Liver (tissue), 8 donors: ENCODE measurements at regions not wholly inside any gene's neighbourhood (a gene's known extent, or its start where the extent isn't known, plus 50 kb on each side); places are given as distances from the start of the nearest gene placed in this dataset.

Experiments
- DNase-seq: peaks from one replicate; pipeline ENCODE4 v3.0.0-alpha.2; 2017; ENCODE audit warnings: low spot score
- H3K27ac ChIP-seq, 2 donors: one replicate each; pipeline ENCODE4 v1.7.0; 2013; ENCODE audit warnings: inconsistent platforms in 2 of 2, low read length in 2 of 2, control low read depth in 1 of 2, low read depth in 1 of 2, mild to moderate bottlenecking in 1 of 2
- H3K27me3 ChIP-seq, 4 donors: one replicate each; pipeline versions ENCODE4 v1.6.1 to v1.7.0; 2013; ENCODE audit warnings: low read length in 3 of 4, inconsistent platforms in 1 of 4, mild to moderate bottlenecking in 1 of 4, moderate library complexity in 1 of 4; ENCODE audit not compliant: control insufficient read depth in 4 of 4, insufficient read depth in 4 of 4
- H3K36me3 ChIP-seq, 4 donors: one replicate each; pipeline versions ENCODE4 v1.6.1 to v1.7.0; 2013; ENCODE audit warnings: low read length in 3 of 4, mild to moderate bottlenecking in 3 of 4, low read depth in 1 of 4, moderate library complexity in 1 of 4; ENCODE audit not compliant: control insufficient read depth in 4 of 4, insufficient read depth in 3 of 4
- H3K4me1 ChIP-seq, 4 donors: one replicate each; pipeline versions ENCODE4 v1.6.1 to v1.7.0; 2013; ENCODE audit warnings: low read length in 3 of 4, mild to moderate bottlenecking in 3 of 4, moderate library complexity in 1 of 4; ENCODE audit not compliant: control insufficient read depth in 4 of 4, insufficient read depth in 4 of 4
- H3K4me3 ChIP-seq, 3 donors: one replicate each; pipeline versions ENCODE4 v1.6.1 to v1.7.0; 2013; ENCODE audit warnings: low read length in 3 of 3, control low read depth in 1 of 3, low read depth in 1 of 3, mild to moderate bottlenecking in 1 of 3
- H3K9ac ChIP-seq, 2 donors: one replicate each; pipeline ENCODE4 v1.7.0; 2013; ENCODE audit warnings: low read length in 2 of 2, mild to moderate bottlenecking in 2 of 2, moderate library complexity in 2 of 2, control low read depth in 1 of 2, low read depth in 1 of 2
- H3K9me3 ChIP-seq, 4 donors: one replicate each; pipeline versions ENCODE4 v1.6.1 to v1.7.0; 2013; ENCODE audit warnings: low read length in 3 of 4; ENCODE audit not compliant: control insufficient read depth in 4 of 4
- EGR1 ChIP-seq, 2 donors: IDR thresholded peaks; 2 replicates each; pipeline ENCODE4 v1.6.1; 2016 to 2018; ENCODE audit warnings: antibody characterized with exemption in 2 of 2, low read depth in 2 of 2
- FOXA1 ChIP-seq: IDR thresholded peaks from 2 replicates; pipeline ENCODE4 v1.6.1; 2016; ENCODE audit warnings: antibody characterized with exemption
- FOXA2 ChIP-seq: IDR thresholded peaks from 2 replicates; pipeline ENCODE4 v1.6.1; 2016; ENCODE audit warnings: antibody characterized with exemption
- GABPA ChIP-seq, 2 donors: IDR thresholded peaks in 1 of 2; conservative IDR thresholded peaks in 1 of 2; 2 replicates each; pipeline ENCODE4 v1.6.1; 2016; ENCODE audit warnings: antibody characterized with exemption in 2 of 2, mild to moderate bottlenecking in 1 of 2, moderate library complexity in 1 of 2
- HNF4A ChIP-seq, 2 donors: conservative IDR thresholded peaks; 2 replicates each; pipeline ENCODE4 v1.6.1; 2016; ENCODE audit warnings: antibody characterized with exemption in 2 of 2, mild to moderate bottlenecking in 2 of 2
- HNF4G ChIP-seq: IDR thresholded peaks from 2 replicates; pipeline ENCODE4 v1.6.1; 2016; ENCODE audit warnings: antibody characterized with exemption
- JUND ChIP-seq, 2 donors: IDR thresholded peaks; 2 replicates each; pipeline ENCODE4 v1.6.1; 2016; ENCODE audit warnings: antibody characterized with exemption in 2 of 2
- MAX ChIP-seq: IDR thresholded peaks from 2 replicates; pipeline ENCODE4 v1.6.1; 2016; ENCODE audit warnings: antibody characterized with exemption
- NR2F2 ChIP-seq: IDR thresholded peaks from 2 replicates; pipeline ENCODE4 v1.6.1; 2016; ENCODE audit warnings: antibody characterized with exemption
- RAD21 ChIP-seq, 2 donors: IDR thresholded peaks; 2 replicates each; pipeline ENCODE4 v1.6.1; 2016; ENCODE audit warnings: antibody characterized with exemption in 2 of 2, mild to moderate bottlenecking in 2 of 2
- REST ChIP-seq: IDR thresholded peaks from 2 replicates; pipeline ENCODE4 v1.6.1; 2016; ENCODE audit warnings: antibody characterized with exemption, mild to moderate bottlenecking
- RXRA ChIP-seq, 2 donors: IDR thresholded peaks; 2 replicates each; pipeline ENCODE4 v1.6.1; 2017 to 2018; ENCODE audit warnings: antibody characterized with exemption in 2 of 2, mild to moderate bottlenecking in 1 of 2
- SP1 ChIP-seq: IDR thresholded peaks from 2 replicates; pipeline ENCODE4 v1.6.1; 2018; ENCODE audit warnings: antibody characterized with exemption, mild to moderate bottlenecking
- TAF1 ChIP-seq: conservative IDR thresholded peaks from 2 replicates; pipeline ENCODE4 v1.6.1; 2016; ENCODE audit warnings: antibody characterized with exemption, mild to moderate bottlenecking
- YY1 ChIP-seq: IDR thresholded peaks from 2 replicates; pipeline ENCODE4 v1.6.1; 2016; ENCODE audit warnings: antibody characterized with exemption, mild to moderate bottlenecking
- WGBS: extraction: QIAGEN DNeasy Blood & Tissue Kit; methylation state at CpG from one replicate; pipeline ENCODE4 v1.1.7; 2013; 5-methylcytosine and 5-hydroxymethylcytosine counted together
- TF ChIP-seq, protein P1 (sequence below): IDR thresholded peaks from 2 replicates; pipeline ENCODE4 v1.6.1; 2016; ENCODE audit warnings: antibody characterized with exemption
- TF ChIP-seq, protein P2 (sequence below): fragments of 150-350 bp; IDR thresholded peaks from 2 replicates; pipeline ENCODE4 v1.5.1; 2017; ENCODE audit warnings: improper control_type of control experiment, low read depth, low read length; ENCODE audit not compliant: missing input control
- donor health status: healthy.
- donor health status: healthy.
- donor health status: healthy.
- donor health status: healthy.
- donor health status: healthy.

DNA sequence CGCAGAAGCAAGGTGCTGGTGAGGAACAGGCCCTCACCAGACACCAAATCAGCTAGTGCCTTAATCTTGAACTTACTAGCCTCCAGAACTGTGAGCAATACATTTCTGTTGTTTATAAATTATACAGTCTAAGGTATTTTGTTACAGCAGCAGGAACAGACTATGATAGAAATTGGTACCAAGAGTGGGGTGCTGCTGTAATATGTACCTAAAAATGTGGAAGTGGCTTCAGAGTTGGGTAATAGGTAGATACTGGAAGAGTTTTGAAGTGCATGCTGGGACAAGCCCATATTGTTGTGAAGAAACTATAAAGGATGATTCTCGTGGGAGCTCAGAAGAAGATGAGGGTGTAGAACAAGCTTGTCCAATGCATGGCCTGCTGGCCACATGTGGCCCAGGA lies 866.8 kb downstream of the C6orf118 start (continued):
- TF ChIP-seq, protein P1, sequence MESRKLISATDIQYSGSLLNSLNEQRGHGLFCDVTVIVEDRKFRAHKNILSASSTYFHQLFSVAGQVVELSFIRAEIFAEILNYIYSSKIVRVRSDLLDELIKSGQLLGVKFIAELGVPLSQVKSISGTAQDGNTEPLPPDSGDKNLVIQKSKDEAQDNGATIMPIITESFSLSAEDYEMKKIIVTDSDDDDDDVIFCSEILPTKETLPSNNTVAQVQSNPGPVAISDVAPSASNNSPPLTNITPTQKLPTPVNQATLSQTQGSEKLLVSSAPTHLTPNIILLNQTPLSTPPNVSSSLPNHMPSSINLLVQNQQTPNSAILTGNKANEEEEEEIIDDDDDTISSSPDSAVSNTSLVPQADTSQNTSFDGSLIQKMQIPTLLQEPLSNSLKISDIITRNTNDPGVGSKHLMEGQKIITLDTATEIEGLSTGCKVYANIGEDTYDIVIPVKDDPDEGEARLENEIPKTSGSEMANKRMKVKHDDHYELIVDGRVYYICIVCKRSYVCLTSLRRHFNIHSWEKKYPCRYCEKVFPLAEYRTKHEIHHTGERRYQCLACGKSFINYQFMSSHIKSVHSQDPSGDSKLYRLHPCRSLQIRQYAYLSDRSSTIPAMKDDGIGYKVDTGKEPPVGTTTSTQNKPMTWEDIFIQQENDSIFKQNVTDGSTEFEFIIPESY = no peak

DNA sequence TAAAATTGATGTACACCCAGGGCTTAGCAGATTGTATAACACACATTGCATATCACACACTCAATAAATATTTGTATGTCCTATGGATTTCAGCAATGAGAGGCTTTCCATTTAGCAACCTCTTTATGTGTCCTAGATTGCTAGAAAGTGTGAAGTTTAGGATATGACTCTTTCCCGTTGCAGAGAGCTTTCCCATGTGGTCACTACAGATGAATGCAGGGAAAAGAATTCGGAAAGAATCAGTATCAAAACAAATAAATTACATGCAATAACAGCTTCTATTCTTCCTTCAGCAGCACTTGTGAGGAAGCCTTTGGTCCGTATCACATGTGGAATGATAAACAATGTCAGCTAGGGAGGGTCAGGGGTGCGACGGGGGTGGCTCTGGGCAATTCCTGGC lies 870.1 kb downstream of the C6orf118 start:
- Histone ChIP-seq H3K4me3 (no peak overlapping the region), H3K9me3 (peaks cover 0 to 8% (median under 1%) of the 10 kb centered on the region in 4 donors), H3K27ac (no peak overlapping the region), H3K27me3 (peaks cover 0 to 4% (median 2%) of the 10 kb centered on the region in 4 donors), H3K4me1 (no peaks in the 10 kb centered on the region), H3K36me3 (no peaks in the 10 kb centered on the region), H3K9ac (no peak overlapping the region)
- WGBS = 63% methylated on average over 5 of the region's 5 CpGs
- no peak for DNase-seq
- TF ChIP-seq SP1 = no peak
- TF ChIP-seq JUND (IDR thresholded peaks at IDR 0.05) = no peak
- no peak for TF ChIP-seq MAX
- TF ChIP-seq GABPA (IDR thresholded peaks at IDR 0.05 in 1 of 2, conservative IDR thresholded peaks at IDR 0.05 in 1 of 2) = no peak
- no peak for TF ChIP-seq TAF1
- TF ChIP-seq, protein P1 = no peak
- no peak for TF ChIP-seq HNF4A (conservative IDR thresholded peaks at IDR 0.05)
- TF ChIP-seq RAD21 (IDR thresholded peaks at IDR 0.05) = no peak
- TF ChIP-seq REST = no peak
- TF ChIP-seq EGR1 (IDR thresholded peaks at IDR 0.05; ENCODE audit: low read depth in 2 of 2) = no peak
- no peak for TF ChIP-seq FOXA2
- no peak for TF ChIP-seq YY1
- no peak for TF ChIP-seq NR2F2
- TF ChIP-seq, protein P2, sequence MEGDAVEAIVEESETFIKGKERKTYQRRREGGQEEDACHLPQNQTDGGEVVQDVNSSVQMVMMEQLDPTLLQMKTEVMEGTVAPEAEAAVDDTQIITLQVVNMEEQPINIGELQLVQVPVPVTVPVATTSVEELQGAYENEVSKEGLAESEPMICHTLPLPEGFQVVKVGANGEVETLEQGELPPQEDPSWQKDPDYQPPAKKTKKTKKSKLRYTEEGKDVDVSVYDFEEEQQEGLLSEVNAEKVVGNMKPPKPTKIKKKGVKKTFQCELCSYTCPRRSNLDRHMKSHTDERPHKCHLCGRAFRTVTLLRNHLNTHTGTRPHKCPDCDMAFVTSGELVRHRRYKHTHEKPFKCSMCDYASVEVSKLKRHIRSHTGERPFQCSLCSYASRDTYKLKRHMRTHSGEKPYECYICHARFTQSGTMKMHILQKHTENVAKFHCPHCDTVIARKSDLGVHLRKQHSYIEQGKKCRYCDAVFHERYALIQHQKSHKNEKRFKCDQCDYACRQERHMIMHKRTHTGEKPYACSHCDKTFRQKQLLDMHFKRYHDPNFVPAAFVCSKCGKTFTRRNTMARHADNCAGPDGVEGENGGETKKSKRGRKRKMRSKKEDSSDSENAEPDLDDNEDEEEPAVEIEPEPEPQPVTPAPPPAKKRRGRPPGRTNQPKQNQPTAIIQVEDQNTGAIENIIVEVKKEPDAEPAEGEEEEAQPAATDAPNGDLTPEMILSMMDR = no peak
- no peak for TF ChIP-seq FOXA1
- TF ChIP-seq HNF4G = no peak
- TF ChIP-seq RXRA (IDR thresholded peaks at IDR 0.05) = no peak
